Glutamatergic neuron (in vitro differentiated cells): ENCODE measurements at regions not wholly inside any gene's neighbourhood (a gene's known extent, or its start where the extent isn't known, plus 50 kb on each side); places are given as distances from the start of the nearest gene placed in this dataset.

Experiments used
- DNase-seq: peaks from one replicate; pipeline ENCODE4 v3.0.0; 2022
- H3K27ac Mint-ChIP-seq: one replicate; pipeline ENCODE4 v1.8.0; 2020; ENCODE audit warnings: mild to moderate bottlenecking, mixed read lengths, inconsistent platforms; ENCODE audit not compliant: unreplicated experiment
- H3K27me3 Mint-ChIP-seq: one replicate; pipeline ENCODE4 v1.8.0; 2020; ENCODE audit warnings: mild to moderate bottlenecking, moderate library complexity, mixed read lengths, inconsistent platforms; ENCODE audit not compliant: unreplicated experiment
- H3K36me3 Mint-ChIP-seq: one replicate; pipeline ENCODE4 v1.8.0; 2020; ENCODE audit warnings: mild to moderate bottlenecking, mixed read lengths, inconsistent platforms; ENCODE audit not compliant: unreplicated experiment
- H3K4me1 Mint-ChIP-seq: one replicate; pipeline ENCODE4 v1.8.0; 2020; ENCODE audit warnings: mild to moderate bottlenecking, low read depth, mixed read lengths, inconsistent platforms; ENCODE audit not compliant: unreplicated experiment
- H3K4me3 Mint-ChIP-seq: one replicate; pipeline ENCODE4 v1.8.0; 2020; ENCODE audit warnings: mild to moderate bottlenecking, mixed read lengths, inconsistent platforms; ENCODE audit not compliant: unreplicated experiment
- H3K9me3 Mint-ChIP-seq: one replicate; pipeline ENCODE4 v1.8.0; 2020; ENCODE audit warnings: mild to moderate bottlenecking, moderate library complexity, mixed read lengths, inconsistent platforms; ENCODE audit not compliant: unreplicated experiment
- CTCF ChIP-seq: fragments of 200-600 bp; sonication (generic); IDR thresholded peaks from one replicate; pipeline ENCODE4 v1.5.0; 2021; ENCODE audit not compliant: partially characterized antibody, unreplicated experiment

- no peaks in the 10 kb centered on the region for H3K27me3 Mint-ChIP-seq
These were observed 111.3 kb upstream of the IRX3 start for GRCh38 chr16:54397838-54398237.

GRCh38 chr16:54397190-54397835, 110.7 kb upstream of the IRX3 start:
- Mint-ChIP-seq H3K36me3 (no peaks in the 10 kb centered on the region), H3K27me3 (no peaks in the 10 kb centered on the region), H3K9me3 (peaks cover 2% of the 10 kb centered on the region), H3K4me3 (no peak overlapping the region), H3K27ac (no peak overlapping the region), H3K4me1 (peaks cover 2% of the 10 kb centered on the region)
- TF ChIP-seq CTCF = no peak
- no peak for DNase-seq

More at GRCh38 chr16:54397838-54398237, 111.3 kb upstream of the IRX3 start:
- no peak for DNase-seq
- TF ChIP-seq CTCF = no peak
- H3K36me3 Mint-ChIP-seq = no peaks in the 10 kb centered on the region
- H3K4me3 Mint-ChIP-seq = no peak overlapping the region
- H3K4me1 Mint-ChIP-seq = peaks cover 2% of the 10 kb centered on the region
- no peak overlapping the region for H3K27ac Mint-ChIP-seq
- peaks cover 2% of the 10 kb centered on the region for H3K9me3 Mint-ChIP-seq

GRCh38 chr16:54389836-54390494, 103.4 kb upstream of the IRX3 start:
- H3K4me3 Mint-ChIP-seq = no peak overlapping the region

GRCh38 chr16:54385141-54385540, 98.6 kb upstream of the IRX3 start:
- peaks cover 2% of the 10 kb centered on the region for H3K9me3 Mint-ChIP-seq
- no peak overlapping the region for H3K27ac Mint-ChIP-seq
- TF ChIP-seq CTCF = no peak
- no peak for DNase-seq
- no peaks in the 10 kb centered on the region for H3K4me1 Mint-ChIP-seq
- no peak overlapping the region for H3K4me3 Mint-ChIP-seq
- peaks cover 2% of the 10 kb centered on the region for H3K27me3 Mint-ChIP-seq
- H3K36me3 Mint-ChIP-seq = peaks cover 17% of the 10 kb centered on the region

More at GRCh38 chr16:54389836-54390494, 103.4 kb upstream of the IRX3 start:
- no peaks in the 10 kb centered on the region for H3K27me3 Mint-ChIP-seq
- H3K4me1 Mint-ChIP-seq = no peaks in the 10 kb centered on the region
- H3K36me3 Mint-ChIP-seq = no peaks in the 10 kb centered on the region
- no peak for TF ChIP-seq CTCF
- DNase-seq = no peak
- no peaks in the 10 kb centered on the region for H3K9me3 Mint-ChIP-seq
- H3K27ac Mint-ChIP-seq = no peak overlapping the region
